ENCODE measurements at regions not wholly inside any gene's neighbourhood (a gene's known extent, or its start where the extent isn't known, plus 50 kb on each side); places are given as distances from the start of the nearest gene placed in this dataset.
"Not testable (repeated sequence)": the region's sequence is repeated elsewhere in the genome, so short reads cannot be mapped to it uniquely, and the experiment has no call there.

DNA sequence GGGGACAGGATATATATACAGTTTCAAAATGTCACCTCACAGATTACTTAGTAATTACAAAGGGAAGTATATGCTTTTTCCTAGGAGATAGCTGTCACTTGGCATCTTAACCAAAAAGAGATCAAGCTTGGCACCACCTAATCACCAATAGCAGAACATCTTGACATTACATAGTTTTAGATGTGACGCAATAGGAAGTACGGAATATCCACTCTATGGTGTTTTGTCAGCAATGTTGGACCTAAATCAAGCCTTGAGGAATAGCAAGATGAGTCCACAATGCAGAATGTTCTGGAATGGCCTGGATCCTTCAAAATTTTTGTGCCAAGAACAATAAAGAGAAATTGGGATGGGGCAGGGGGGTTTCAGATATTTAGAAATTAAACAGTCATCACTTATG, 1488.2 kb downstream of the FSTL5 start:
- DNase-seq (ENCODE audit: low read depth): no peak

- DNase-seq (ENCODE audit: low read depth): no peak
These were observed 1478.1 kb downstream of the FSTL5 start for GRCh38 chr4:160685729-160686128.

- DNase-seq (ENCODE audit: low read depth): no peak
These were observed 1462.1 kb downstream of the FSTL5 start for GRCh38 chr4:160701671-160702070.

GRCh38 chr4:160709026-160709425, 1454.8 kb downstream of the FSTL5 start:
- no peak for DNase-seq (ENCODE audit: low read depth)

DNA sequence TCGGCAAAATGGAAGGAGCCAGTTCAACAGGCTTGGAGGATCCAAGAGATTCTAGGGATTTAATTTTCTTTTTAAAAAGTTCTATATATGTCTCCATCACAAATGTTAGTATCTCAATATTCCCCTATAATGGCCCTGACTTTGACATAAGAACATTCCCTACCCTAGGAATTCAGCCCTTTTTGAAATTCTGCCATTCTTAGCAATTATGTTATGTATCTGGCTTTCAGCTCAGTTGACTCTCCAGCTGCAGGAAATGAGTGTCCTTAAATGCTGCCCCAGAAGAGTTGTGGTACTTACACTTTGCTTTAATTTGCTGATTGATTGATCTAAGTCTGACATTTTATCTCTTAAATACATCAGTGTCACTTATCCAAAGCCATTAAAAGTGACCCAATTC, 1454.3 kb downstream of the FSTL5 start:
- no peak for DNase-seq (ENCODE audit: low read depth)

DNA sequence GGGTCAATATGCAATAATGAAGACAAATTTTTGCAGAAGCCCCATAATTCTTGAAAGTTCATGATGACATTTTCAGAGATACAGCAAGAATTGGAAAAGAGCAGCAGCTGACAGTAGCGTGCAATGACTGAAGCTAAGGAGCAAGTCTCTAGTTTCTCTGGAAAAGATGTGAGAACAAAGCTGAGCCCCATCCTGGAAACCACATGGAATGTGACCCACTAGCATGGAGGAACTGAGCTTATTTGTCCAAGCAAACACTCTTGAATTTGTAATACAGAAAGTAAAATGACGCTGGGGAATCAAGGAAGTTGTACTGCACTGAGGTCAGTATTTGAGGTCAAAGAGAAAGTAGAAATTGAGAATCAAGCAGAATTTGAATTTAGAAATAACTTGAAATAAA, 1447.2 kb downstream of the FSTL5 start:
- no peak for DNase-seq (ENCODE audit: low read depth)

- no peak for DNase-seq (ENCODE audit: low read depth)
These were observed 1446.0 kb downstream of the FSTL5 start for GRCh38 chr4:160717848-160718247.

DNA sequence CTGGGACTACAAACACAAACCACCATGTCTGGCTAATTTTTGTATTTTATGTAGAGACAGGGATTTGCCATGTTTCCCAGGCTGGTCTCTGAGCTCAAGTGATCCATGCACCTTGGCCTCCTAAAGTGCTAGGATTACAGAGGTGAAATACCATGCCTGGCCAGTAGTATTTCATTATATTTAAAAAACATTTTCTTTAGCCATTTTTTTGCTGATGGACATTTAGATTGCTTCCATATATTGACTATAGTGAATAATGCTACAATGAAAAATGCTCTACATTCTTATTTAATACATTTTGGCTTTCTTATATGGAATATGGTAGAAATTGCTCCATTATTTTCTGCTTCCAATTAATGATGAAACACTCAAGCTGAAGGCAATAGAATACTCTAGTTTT, 1439.7 kb downstream of the FSTL5 start:
- DNase-seq (ENCODE audit: low read depth): no peak

DNA sequence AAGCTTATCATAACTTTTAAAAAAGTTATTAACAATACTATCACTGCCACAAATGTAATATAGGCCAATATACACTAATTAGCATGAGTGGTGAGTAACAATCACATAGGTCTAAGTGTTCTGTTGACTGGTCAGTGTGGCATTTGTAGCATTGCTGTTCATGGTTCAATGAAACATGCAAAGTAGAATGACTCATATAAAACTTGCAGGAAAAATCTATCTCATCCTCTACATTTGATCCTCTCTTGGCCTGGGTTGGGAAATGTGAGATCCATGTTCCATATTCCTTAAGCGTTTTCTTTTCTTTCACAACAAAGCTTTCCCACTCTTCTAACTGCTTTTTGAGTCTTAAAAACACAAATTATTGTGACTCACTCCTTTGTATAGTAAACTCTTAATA, 1418.7 kb downstream of the FSTL5 start:
- no peak for DNase-seq (ENCODE audit: low read depth)

- DNase-seq (ENCODE audit: low read depth): not testable (repeated sequence)
These were observed 1417.2 kb downstream of the FSTL5 start for GRCh38 chr4:160746585-160746984.

GRCh38 chr4:160772668-160773067, 1391.1 kb downstream of the FSTL5 start:
- DNase-seq (ENCODE audit: low read depth): no peak

GRCh38 chr4:160795216-160795615, 1368.6 kb downstream of the FSTL5 start:
- DNase-seq (ENCODE audit: low read depth): no peak

- no peak for DNase-seq (ENCODE audit: low read depth)
These were observed 1355.6 kb downstream of the FSTL5 start for GRCh38 chr4:160808174-160808573.

GRCh38 chr4:160809576-160809975, 1354.2 kb downstream of the FSTL5 start:
- no peak for DNase-seq (ENCODE audit: low read depth)

DNA sequence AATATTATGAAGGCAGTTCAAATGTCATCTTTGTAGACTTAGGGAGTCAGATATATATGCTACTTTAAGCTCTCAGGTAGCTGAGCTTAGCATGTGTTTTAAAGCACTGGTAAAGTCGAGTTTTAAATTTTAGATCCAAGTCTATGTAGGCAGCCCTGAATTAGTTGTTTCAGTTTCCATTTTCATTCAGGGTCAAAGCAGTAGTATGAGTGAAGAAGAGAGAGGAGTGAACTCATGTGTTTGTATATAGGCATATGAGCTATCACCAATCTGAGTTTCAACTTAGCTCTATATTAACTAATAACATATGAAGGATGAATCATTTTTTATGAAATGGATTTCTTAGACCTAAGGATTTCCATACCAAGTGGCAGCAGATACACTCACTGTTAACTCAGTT, 1353.4 kb downstream of the FSTL5 start:
- DNase-seq (ENCODE audit: low read depth): no peak

- DNase-seq (ENCODE audit: low read depth): no peak
These were observed 1352.9 kb downstream of the FSTL5 start for GRCh38 chr4:160810941-160811340.

GRCh38 chr4:160811956-160812355, 1351.8 kb downstream of the FSTL5 start:
- no peak for DNase-seq (ENCODE audit: low read depth)

DNA sequence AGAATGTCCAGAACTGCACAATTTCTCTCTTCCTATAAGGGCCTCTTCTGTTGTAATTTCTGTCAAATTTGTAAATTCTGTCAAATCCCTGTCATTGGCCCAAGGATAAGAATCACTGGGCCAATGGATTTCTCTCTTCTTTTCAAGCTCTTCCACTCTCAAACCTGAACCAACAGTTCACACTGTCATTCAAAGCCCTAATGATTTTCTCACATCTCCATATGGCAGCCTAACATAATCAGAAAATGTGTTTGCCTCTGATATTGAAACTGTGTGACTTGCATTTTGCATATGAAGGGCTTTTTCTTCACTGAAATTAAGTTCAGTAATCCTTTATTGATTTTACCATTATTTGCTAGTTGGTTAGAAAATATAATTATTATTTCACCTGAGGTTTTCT, 1349.1 kb downstream of the FSTL5 start:
- no peak for DNase-seq (ENCODE audit: low read depth)

DNA sequence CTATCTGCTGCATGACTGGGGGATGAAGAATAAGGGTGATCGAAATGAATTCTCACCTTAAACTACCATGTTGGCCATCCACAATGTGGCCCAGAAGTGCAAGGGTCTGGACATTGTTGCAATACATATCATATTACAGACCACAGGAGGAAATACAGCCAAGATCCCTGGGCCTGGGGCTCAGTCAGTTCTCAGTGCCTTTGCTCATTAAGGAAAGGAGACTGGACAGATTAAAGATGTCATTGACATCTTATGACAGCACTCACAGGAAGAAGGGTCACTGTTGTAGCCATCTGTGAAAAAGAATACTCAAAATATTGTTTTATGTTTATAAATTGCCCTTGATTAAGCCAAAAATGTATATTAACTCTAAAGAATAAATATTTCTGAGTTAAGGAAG, 1345.2 kb downstream of the FSTL5 start:
- no peak for DNase-seq (ENCODE audit: low read depth)

DNA sequence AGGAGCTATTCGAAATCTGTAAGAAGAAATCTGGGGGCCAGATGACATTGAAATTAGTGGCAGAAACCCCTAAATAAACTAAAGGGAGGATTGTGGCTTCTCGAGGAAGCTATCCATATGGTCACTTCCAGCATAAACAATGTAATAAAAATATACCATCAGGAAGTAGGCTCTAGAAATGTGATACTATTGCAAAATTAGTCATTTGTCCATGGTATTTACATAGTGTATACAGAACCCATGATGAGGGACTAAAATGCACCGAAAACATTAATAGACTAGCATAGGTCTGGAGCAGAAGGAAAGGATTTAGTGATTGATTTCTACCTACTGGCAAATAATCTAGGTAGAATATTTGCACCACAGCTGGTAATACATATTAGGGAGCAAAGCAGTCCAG, 1344.0 kb downstream of the FSTL5 start:
- DNase-seq (ENCODE audit: low read depth): no peak

DNA sequence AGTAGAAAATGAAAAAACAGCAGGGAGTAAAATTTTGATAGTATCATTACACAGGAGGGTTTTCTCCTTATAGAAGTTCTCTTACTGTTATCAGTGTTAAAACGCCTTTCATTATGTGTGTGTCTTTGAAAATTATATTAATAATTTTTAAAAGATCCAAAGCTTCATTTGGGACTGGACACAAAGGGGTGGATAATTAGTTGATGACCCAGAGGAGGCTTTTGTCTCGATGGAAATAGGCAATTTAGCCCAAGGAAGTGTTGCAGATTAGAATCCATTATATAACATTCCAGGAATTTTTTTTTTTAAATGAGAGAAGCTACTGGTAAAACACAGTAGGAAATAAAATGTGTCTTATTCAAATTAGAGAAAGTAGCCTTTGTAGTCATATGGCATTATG, 1339.3 kb downstream of the FSTL5 start:
- DNase-seq (ENCODE audit: low read depth): no peak

DNA sequence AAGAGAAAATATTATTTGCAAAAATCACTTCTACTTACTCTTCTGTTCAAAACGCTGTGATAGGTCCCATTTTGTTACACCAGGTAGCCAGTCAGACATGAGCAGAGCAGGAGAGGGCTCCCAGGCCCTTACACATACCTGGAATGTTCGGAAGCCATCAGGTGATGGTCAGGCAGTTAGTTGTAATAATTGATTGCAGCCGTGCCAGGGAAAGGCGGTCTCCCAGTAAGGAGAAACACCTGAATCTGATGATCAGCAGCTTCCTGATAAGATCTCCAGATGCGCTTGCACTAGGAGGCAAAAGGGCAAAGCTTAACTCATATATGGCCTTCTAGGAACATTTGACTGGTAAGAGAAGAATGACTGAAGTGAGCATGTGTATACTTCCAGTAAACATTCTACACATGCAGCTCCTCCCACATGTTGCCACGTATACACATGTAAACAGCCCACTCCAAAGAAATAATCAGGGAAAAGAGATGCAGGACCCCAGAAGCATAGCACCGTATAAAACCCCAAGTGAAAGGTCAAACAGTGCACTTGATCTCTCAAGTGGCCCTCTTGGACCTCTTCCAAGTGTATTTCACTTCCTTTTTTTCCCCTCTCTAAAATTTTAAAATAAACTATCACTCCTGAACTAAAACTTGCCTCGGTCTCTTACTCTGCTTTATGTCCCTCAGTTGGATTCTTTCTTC, 1338.0 kb downstream of the FSTL5 start:
- DNase-seq (ENCODE audit: low read depth): no peak

DNA sequence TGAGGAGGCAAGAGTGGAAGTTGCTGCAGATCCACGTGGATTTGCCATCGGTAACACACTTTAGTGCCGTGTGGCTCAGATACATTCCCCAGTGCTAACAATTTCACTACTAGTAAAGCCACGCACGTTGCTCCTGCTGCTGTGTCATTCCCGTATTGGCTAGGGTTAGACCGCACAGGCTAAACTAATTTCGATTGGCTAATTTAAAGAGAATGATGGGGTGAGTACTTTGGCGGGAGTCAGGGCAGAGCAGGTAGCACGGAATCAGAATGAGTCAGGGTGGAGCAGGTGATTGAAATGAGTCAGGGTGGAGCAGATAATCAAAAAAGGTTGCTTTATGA, 1337.5 kb downstream of the FSTL5 start:
- no peak for DNase-seq (ENCODE audit: low read depth)

GRCh38 chr4:160831165-160831922, 1332.5 kb downstream of the FSTL5 start:
- DNase-seq (ENCODE audit: low read depth): no peak
